Coronary artery (tissue), 2 donors: ENCODE measurements at regions not wholly inside any gene's neighbourhood (a gene's known extent, or its start where the extent isn't known, plus 50 kb on each side); places are given as distances from the start of the nearest gene placed in this dataset.
"Not testable (repeated sequence)": the region's sequence is repeated elsewhere in the genome, so short reads cannot be mapped to it uniquely, and the experiment has no call there.

Experiments used
- DNase-seq: peaks from one replicate; pipeline ENCODE4 v3.0.0-alpha.2; 2017; ENCODE audit warnings: low spot score
- H3K27ac ChIP-seq, 2 donors: fragments of 200-600 bp; sonication (generic); one replicate each; pipeline ENCODE4 v1.5.1; 2016 to 2019
- H3K4me3 ChIP-seq: fragments of 200-600 bp; sonication (generic); 2 replicates; pipeline ENCODE4 v1.5.1; 2016; ENCODE audit warnings: mild to moderate bottlenecking, moderate library complexity
- TF ChIP-seq, protein P1 (sequence below): fragments of 200-600 bp; sonication (generic); IDR thresholded peaks from one replicate; pipeline ENCODE4 v1.5.1; 2019; ENCODE audit warnings: antibody characterized with exemption

- Histone ChIP-seq H3K4me3 (no peak overlapping the region), H3K27ac (peak overlapping the region in 1 of 2 donors; percentile 4)
- DNase-seq: no peak
- TF ChIP-seq, protein P1, sequence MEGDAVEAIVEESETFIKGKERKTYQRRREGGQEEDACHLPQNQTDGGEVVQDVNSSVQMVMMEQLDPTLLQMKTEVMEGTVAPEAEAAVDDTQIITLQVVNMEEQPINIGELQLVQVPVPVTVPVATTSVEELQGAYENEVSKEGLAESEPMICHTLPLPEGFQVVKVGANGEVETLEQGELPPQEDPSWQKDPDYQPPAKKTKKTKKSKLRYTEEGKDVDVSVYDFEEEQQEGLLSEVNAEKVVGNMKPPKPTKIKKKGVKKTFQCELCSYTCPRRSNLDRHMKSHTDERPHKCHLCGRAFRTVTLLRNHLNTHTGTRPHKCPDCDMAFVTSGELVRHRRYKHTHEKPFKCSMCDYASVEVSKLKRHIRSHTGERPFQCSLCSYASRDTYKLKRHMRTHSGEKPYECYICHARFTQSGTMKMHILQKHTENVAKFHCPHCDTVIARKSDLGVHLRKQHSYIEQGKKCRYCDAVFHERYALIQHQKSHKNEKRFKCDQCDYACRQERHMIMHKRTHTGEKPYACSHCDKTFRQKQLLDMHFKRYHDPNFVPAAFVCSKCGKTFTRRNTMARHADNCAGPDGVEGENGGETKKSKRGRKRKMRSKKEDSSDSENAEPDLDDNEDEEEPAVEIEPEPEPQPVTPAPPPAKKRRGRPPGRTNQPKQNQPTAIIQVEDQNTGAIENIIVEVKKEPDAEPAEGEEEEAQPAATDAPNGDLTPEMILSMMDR: no peak
Measured at GRCh38 chr11:86148345-86148747, 79.5 kb upstream of the PICALM start.

GRCh38 chr11:86147004-86147403, 78.1 kb upstream of the PICALM start:
- Histone ChIP-seq H3K4me3 (no peak overlapping the region), H3K27ac (no peak overlapping the region)
- TF ChIP-seq, protein P1: no peak
- DNase-seq: no peak

- no peak for DNase-seq
- no peak overlapping the region for H3K27ac ChIP-seq
- no peak overlapping the region for H3K4me3 ChIP-seq
- TF ChIP-seq, protein P1: no peak
Measured at GRCh38 chr11:86145439-86146156, 76.7 kb upstream of the PICALM start.

DNA sequence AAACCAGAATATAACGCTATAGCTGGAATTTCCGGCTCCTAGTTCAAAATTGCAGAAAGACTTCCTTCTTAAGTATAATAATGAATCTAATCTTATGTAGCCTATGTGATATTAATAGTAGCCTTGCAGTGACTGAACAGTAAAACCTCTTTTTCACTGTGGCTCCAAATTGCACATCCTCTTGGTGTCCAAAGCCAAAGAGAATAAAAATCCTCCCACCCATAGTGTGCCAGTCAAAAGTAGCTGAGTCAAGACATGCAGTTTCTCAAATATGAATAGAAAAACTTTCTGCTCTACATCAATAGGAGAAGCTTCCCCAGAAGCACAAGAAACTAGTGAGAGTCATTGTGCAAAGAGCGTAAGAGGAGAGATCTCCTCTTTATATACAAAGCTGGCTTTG, 76.0 kb upstream of the PICALM start:
- no peak for DNase-seq
- TF ChIP-seq, protein P1: no peak
- H3K4me3 ChIP-seq: no peak overlapping the region
- peak overlapping the region in 1 of 2 donors; percentile 26 for H3K27ac ChIP-seq

- DNase-seq, H3K4me3 ChIP-seq: not testable (repeated sequence)
- H3K27ac ChIP-seq: peak overlapping the region in 1 of 2 donors; percentile 26
Measured at GRCh38 chr11:86144087-86144486, 75.2 kb upstream of the PICALM start.

DNA sequence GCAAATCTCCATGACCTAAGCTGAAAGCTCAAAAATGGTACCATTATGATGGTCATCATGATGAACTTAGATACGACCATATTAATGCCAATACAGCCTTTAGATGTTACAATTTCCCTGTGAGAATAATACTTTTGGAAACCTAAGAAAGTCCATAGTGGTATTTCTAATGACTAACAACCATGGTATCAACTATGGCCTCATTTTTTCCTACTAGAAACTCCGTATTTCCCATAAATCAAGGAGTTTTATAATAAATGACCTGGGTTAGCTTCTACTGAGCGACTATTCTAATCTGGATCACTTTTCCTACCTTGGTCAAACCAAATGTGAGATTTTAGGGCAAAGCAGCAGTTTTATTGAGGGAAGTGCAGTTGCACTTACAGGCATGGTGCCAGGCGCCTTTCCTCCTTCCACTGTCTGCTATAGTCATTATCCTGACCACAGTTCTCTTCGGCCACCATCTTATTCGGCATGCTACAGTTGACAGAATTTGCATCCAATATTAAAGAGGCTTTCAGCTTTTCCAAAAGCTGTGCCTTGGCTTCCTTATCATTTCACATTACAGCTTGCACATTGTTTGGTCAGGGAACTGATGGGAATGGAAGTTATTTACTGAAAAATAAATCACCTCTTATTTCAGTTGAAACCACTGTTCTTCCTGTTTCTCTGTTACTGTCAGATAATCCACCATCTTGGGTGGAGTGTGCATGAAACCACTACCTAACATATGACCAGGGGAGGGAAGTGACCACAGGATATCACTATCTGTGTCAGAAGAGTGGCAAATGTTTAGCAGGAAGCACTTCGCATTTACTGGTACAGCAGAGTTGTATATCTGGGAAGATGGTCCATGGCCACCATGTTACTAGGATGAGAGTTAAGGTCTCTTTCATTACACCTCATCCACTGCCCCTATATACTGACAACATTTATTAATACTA, 74.5 kb upstream of the PICALM start:
- TF ChIP-seq, protein P1: no peak
- H3K27ac ChIP-seq: no peak overlapping the region
- no peak for DNase-seq

GRCh38 chr11:86142170-86142569, 73.3 kb upstream of the PICALM start:
- Histone ChIP-seq H3K27ac (no peak overlapping the region), H3K4me3 (no peak overlapping the region)
- DNase-seq: no peak
- TF ChIP-seq, protein P1: no peak

More for the DNA sequence above, 74.5 kb upstream of the PICALM start:
- no peak overlapping the region for H3K4me3 ChIP-seq
